HG03039 (cell line): ENCODE measurements at regions not wholly inside any gene's neighbourhood (a gene's known extent, or its start where the extent isn't known, plus 50 kb on each side); places are given as distances from the start of the nearest gene placed in this dataset.

ENCODE experiments used
- ATAC-seq: cut with Tn5 transposase; IDR thresholded peaks from one replicate; pipeline ENCODE4 v1.9.1; 2021; ENCODE audit warnings: mild to moderate bottlenecking, moderate library complexity; ENCODE audit not compliant: unreplicated experiment

DNA sequence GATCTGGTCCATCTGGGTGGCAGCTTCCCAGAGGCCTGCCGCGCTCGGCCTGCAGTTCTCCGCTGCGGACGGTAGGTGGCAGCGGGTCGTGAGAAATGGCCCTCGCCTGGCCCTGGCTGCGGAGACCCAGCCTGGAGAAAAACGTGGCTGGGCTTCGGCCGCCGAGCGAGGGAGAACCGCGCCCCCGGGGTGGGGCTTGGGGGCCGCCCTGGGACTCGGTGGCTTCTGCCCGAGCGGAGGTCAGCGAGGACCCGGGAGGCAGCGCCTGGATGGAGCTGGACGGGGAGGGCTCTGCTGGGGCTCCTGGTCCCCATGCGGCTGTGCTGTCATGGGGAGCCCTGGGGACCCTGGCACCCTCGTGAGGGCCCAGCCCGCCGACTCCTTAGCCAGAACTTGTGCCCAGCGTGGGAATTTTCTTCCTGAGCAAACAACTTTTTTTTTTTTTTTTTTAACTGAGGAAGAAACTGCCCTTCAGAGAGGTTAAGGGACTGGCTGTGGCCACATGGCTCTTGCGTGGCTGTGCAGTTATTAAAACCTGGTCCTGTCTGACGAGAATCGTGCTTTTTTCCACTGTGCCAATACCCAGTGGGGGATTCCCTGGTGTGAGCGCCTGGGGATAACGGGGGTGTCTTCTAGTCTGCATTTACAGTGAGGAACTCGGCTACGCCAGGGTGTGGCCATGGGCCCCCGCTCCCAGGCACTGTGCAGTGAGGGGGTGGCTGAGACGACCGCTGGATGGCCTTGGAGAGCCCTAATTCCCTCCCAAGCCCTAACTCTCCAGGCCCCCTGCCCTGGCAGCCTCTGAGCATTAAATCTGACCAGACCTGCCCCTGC lies 535.6 kb downstream of the INSC start:
- ATAC-seq: peak; percentile 98

DNA sequence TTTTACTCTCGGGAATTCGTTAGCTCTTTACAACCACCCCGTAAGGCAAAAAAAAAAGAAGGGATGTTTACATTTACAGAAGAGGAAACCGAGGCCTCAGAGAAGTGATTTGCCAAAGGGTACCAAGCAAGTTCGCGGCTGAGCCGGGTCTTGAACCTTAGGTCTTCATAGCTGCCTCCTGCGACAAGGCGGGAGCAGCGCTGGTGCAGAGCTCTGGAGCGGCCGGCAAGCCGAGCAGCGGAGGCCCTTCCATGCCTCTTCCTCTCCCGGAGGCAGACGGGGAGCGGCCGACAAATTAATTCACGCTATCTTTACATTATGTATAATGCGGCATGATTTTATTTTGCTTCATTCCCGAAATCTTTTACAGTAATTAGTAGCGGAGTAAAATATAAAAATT lies 536.3 kb downstream of the INSC start:
- ATAC-seq: no peak

DNA sequence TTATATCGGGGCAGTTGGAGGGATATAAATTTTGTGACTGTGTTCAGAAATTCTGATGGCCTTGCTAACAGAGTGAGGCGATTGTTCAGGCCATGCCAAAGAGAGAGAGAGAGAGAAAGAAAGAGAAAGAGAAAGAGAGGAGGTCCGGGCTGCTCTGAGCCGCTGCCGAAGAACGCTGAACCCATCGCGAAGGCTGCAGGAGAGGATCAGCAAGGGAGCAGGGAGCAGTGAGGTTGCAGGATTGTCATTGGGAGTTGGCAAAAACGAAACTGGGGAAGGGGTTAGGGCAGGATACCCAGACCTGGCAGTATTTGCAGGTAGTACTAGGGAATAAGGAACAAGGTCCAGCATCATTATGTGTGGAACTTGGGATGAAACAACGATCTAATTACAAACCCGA lies 537.1 kb downstream of the INSC start:
- ATAC-seq: no peak

DNA sequence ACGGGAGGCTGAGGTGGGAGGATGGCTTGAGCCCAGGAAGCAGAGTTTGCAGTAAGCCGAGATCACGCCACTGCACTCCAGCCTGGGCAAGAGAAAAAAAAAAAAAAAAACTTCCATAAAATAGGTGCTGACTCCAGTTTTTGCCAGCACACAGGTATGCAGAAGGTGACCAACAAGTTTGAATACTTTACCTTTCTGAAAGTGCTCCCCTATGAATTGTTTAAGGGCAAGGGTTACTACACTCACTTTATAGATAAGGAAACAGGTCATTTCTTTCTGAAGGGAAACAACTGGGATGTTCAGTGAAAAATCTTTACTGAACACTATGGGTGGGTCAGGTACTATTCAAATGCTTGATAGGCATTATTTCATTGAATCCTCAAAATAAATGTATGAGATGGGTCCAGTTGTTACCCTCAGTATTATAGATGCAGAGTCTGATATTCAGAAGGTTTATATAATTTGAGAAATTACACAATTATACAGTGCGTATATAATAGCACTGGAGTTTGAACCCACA lies 538.5 kb downstream of the INSC start:
- no peak for ATAC-seq

DNA sequence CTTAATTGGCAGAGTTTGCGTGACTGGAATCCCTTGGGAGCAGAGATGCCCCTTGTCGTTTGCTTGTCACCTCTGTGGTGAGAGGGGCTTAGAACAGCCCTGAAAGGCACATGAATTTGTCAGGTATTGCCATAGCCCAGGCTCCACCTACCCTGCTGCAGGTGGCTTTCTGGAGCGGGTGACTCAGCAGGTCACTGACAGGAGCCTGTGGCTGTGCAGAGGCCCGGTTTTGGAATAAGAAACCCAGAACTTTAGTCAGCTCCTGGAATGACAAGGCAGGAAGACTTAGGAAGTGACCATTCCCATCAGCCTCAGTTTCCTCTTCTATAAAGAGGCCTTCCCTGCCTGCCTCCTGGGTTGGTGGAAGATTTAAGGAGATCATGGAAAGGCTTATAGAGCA lies 539.7 kb downstream of the INSC start:
- ATAC-seq: no peak

DNA sequence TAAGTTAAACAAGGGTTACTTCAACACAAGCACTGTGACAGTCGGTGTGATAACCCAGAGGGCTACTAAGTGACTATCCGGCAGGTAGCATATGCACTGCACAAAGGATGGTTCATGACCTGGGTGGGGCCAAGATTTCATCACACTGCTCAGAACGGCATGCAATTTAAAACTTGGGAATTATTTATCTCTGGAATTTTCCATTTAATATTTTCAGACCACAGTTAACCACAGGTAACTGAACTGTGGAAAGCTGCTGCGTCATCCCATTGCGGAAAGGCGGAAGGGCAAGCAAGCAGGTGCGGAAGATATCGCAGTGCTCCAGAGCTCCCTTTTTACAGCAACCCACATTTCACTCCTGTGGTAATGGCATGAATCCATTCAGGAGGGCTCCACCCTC lies 540.8 kb downstream of the INSC start:
- ATAC-seq: no peak

DNA sequence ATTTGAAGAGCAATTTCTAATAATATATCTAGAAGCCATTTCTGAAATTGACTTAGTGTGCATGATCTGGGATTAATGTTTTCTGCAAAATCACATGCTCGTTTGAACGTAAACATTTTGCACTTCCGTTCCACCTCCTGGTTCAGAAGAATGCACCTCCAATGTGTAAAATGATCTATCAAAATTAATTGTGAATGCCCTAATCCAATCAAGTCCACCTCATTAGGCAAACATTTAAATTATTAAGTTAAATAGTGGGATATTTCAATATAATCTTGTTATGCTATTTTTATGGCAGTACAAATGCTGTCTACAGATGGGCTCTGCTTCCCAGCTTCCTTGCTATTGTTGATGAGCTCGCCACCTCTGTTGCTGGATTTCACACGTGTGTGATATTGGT lies 542.5 kb downstream of the INSC start:
- ATAC-seq: no peak

DNA sequence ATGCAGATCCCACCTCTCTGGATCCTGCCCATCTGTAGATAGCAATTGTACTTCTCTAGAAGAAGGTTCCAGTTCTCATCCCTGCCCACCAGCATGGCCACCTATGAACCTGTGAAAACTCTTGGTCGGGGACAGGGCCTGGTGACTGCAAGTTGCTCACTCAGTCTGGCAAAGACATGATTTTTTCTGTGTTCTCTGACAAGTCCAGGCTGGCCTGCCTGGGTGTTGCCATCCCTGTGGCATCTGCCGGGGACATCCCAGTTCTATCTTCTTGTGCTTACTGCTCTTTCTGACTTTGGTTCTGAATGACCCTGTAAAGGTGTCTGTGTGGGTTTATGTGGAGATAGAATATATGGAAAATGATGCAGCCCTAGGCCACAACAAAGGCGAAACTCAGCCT lies 545.8 kb downstream of the INSC start:
- ATAC-seq: no peak

DNA sequence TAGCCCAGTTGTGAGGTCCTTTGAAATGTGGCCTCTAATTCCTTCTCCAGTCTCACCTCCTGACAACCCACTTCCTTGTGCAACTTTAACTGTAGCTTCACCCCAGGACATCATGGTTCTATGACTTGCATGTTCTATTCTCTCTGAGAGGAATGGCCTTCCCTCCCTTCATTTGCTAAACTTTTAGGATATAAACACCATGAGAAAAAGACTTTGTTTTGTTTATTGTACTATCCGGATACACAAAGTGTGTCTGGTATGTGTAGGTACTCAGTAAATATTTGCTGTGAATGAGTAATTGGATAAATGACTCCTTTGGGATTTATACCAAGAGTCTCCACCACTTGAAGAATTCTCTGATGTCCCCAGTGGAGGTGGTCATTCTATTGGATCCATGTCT lies 547.6 kb downstream of the INSC start:
- no peak for ATAC-seq

DNA sequence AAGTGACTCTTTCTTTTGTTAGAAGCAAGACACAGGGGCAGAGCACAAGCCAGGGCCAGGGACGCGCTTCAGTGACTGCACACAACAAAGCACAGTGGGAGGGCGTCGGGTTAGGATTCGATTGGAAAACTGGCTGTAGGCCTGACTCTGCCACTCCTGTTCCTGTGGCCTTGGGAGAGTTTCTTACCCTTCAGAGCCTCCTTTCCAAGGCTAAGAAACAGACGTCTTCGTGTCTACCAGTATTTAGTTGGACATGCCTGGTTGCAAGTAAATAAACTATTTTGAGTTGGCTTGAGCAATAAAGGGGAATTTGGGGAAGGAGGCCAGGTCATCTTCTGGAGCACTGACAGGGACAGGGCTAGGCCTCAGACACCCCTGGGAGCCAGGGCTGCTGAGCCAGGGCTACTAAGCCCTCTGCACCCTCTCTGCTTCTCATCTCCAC lies 549.1 kb downstream of the INSC start:
- no peak for ATAC-seq

DNA sequence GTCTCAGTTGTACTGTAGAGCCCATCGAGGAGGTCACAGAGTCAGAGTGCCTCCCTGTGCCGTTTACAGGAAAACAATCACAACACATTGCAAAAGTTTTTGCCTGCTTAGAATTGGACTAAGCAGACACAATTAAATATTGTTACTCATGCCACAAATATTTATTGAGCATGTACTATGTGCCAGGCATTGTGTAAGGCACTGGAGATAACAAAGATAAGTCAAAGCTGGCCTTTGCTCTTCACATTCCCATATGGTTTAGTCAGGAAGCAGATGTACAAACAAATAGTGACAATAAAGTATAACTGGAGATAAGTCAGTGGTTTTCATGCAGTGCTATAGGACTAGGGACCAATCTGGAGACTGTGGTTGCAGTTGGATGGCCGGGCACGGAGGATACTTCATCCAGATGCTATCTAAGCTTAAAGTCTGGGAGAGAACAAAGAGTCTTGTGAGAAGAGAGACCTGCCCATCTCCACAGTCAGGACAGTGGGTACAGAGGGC lies 550.7 kb downstream of the INSC start:
- no peak for ATAC-seq

DNA sequence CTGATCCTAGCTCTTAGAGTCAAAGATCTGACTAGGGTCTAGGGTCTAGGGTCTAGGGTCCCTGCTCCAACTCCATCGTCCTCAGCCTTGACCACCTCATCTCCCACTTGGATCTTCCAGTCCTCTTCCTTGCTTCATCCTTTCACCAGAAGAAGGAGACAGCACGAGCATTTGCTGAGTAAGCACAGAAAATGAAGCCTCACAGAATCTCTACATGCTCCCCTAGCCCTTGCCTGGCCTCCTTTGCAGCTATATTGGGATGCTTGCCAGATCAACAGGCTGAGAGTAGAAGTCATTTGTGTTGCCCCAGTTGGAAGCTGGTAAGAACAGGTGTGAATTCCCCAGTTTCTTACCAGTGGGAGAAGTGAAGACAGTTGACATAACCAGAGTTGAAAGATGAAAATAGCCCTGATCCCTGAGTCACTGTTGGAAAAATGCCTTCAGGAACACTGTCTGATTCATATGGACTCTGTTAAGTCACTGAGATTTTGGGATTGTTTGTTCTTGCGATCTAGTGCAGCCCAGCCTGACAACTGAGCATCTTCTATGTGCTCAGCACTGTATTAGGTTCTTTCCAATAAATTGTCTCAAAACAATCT lies 552.5 kb downstream of the INSC start:
- ATAC-seq: no peak

DNA sequence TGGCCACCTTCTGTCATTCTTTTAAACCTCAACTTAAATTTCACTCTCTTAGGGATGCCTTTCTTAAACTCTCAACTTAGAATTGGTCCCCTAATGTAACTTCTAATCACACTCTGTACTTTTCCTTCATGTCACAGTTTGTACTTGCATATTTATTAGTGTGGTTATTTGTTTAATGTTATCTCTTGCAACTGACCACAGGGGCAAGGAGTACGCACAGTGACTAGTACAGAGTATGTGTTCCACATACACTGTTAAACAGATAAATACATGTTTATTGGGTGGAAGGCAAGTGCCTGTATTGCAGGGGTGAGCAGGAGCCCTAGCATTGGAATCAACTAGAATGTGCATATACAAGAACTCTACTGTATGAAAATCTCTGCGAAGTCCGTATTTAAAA lies 554.0 kb downstream of the INSC start:
- ATAC-seq: no peak

DNA sequence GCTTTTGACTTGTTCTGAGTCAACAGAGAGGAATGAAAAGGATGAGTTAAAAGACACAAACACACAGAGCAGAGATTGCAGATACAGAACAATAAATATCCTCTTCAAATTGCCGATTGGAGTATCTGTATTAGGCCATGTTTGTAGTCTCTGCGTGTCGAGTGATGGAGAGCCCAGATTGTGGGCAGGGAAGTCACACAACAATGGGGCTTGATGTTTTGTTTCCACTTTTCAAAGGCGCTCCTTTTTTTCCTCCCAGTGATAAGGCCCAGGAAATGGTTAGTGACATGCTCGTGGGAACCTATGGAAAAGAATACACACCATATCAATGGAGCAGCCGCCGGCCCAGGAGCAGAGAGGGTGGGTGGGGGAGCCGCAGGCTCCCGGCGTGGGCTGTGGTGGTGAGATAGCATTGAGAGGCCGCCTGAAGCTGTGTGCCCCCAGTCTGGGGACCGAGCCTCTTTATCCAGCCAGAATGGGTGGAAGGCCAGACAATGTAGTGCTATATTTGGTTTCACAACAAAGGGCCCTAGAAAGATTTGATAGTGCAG lies 555.9 kb downstream of the INSC start:
- ATAC-seq: no peak

DNA sequence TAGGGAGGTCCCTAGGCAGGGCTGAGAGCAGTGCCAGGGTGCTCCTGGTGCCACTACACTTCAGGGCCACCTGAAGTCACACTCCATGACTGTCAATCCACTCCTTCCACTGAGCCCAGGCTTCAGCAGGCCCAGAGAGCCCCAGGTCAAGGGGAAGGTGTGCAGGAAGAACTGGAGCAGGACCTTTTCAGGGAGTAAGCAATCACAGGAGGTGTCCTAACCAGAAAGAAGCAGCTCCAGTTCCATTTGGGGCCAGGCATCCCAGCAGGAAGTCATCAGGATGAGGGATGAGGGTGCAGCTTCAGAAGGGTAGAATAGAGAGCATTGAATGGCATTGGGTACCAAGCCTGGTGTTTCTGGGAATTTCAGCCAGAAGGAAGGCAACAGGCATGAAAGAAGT lies 556.5 kb downstream of the INSC start:
- ATAC-seq: no peak

DNA sequence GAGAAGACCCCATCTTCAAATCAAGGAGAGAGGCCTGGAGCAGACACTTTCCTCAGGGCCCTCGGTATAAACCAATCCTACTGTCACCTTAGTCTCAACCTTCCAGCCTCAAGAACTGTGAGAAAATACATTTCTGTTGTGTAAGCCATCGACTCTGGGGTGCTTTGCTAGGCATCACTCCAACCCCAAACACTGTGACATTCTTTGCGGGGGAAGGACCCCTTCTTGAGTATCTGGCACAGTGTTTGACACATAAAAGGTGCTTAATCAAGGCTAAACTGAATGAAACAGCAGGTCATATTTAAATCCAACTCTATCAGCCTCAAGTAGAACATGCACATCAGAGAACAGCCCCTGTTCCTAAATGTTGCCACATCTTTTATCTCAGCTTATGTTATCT lies 558.1 kb downstream of the INSC start:
- no peak for ATAC-seq

DNA sequence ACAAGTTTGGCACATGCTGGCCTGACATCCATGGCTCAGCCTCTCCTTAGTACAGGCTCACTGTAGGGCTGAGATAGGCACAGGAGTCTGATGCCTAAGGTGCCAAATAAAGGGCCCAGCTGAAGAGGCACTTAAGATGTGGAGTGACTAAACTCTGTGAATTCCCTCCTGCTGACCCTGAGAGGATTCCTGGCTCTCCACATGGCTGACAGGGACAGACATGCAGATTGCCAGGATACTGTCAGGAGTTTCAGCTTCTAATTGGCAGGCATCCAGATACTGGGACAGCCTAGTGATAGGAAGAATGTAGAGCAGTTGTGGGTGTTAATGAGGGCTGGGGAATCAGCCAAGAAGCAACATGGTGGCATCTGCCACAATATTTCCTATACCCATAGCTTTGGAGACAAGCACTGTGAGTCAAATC lies 558.7 kb downstream of the INSC start:
- no peak for ATAC-seq

DNA sequence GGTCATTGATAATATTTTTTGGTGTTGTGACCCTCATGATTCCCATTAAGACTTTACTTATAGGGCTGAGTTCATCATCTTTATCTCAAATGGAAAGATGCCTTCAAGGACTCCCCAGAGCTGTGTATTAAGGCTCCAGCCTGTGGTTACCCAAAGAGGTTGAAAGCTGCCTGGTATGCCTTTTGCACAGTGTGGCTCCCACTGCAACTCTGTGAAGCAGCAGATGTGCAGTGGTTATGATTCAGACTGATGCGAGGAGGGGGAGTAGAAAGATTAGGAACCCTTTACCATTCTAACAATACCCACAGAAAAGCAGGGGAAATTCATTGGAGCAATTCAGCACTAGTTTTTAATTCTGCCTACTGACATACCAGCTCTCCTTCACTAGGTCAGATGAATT lies 560.0 kb downstream of the INSC start:
- ATAC-seq: no peak

DNA sequence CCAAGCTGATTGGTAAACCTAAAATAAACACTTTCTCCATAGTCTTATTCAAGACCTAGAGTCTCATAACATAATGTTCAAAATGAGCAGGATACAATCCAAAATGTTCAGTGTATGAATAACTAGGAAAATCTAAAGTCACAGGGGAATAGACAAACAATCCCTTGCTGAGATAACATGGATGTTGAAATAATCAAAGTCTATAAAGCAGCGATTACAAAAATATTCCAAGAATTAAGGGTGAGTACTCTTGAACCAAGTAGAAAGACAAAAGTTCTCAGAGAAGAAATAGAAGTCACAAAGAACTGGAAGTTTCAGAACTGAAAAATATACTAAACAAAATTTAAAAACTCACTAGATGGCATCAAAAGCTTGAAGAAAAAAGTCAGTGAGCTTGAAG lies 561.0 kb downstream of the INSC start:
- ATAC-seq: no peak

DNA sequence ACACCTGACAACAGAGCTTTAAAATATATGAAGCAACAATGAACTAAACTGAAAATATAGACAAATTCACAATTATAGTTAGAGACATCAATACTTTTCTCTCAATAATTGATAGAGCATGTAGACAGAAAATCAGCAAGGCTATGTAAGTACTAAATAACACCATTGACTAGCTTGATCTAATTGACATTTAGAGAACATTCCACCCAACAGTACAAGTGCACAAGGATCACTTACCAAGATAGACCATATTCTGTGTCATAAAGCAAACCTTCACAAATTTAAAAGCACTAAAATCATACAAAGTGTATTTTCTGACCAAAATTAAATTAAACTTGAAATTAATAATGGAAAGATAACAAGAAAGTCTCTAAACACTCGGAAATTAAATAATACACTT lies 562.5 kb downstream of the INSC start:
- no peak for ATAC-seq

DNA sequence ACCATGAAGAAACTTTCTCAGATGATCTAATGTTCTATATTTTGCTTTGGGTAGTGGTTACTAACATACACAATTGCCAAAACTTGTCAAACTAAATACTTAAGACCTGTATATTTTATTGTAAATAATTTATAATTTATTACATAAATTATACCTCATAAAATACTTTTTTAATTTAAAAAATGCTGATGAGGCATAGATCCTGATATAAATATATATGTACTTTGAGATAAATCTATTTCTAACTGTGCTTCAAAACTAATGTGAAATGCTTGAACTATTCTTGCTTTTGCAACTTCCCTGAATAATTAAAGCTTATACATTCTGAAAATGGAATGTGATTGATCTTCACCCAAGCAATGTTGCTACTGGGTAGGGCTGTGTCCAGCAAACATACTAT lies 568.8 kb downstream of the INSC start:
- no peak for ATAC-seq

DNA sequence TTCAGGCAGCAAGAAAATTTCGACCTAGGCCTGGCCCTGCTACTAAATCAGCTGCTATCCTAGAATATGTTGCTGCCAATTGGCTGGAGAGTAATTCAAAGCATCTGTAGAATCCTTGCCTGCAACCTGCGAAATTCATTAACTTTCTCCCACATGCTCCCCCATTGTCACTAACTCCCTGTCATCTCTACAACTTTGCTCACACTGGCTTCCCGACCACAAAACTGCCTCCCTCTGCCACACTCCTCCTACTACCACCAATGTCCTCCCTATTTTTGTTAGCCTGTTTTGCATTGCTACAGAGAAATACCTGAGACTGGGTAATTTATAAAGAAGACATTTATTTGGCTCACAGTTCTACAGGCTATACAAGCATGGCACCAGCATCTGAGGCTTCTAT lies 570.6 kb downstream of the INSC start:
- ATAC-seq: no peak
